T follicular helper cell (primary cell): ENCODE measurements at regions not wholly inside any gene's neighbourhood (a gene's known extent, or its start where the extent isn't known, plus 50 kb on each side); places are given as distances from the start of the nearest gene placed in this dataset.
A peak's percentile ranks its signal among the peaks of the same experiment; 100 is the strongest.
"Not testable (repeated sequence)": the region's sequence is repeated elsewhere in the genome, so short reads cannot be mapped to it uniquely, and the experiment has no call there.

Source experiments
- DNase-seq: peaks from one replicate; pipeline ENCODE4 v3.0.0-alpha.2; 2020; ENCODE audit warnings: low read depth

GRCh38 chr21:27769763-27770162, 802.9 kb upstream of the ADAMTS5 start:
- DNase-seq: no peak

DNA sequence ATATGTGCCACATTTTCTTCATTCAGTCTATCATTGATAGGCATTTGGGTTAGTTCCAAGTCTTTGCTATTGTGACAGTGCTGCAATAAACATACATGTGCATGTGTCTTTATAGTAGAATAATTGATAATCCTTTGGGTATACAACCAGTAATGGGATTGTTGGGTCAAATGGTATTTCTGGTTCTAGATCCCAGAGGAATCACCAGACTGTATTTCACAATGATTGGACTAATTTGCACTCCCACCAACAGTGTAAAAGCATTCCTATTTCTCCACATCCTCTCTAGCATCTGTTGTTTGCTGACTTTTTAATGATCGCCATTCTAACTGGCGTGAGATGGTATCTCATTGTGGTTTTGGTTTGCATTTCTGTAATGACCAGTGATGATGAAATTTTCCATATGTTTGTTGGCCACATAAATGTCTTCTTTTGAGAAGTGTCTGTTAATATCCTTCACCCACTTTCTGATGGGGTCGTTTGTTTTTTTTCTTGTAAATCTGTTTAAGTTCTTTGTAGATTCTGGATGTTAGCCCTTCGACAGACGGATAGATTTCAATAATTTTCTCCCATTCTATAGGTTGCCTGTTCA, 801.3 kb upstream of the ADAMTS5 start:
- not testable (repeated sequence) for DNase-seq

DNA sequence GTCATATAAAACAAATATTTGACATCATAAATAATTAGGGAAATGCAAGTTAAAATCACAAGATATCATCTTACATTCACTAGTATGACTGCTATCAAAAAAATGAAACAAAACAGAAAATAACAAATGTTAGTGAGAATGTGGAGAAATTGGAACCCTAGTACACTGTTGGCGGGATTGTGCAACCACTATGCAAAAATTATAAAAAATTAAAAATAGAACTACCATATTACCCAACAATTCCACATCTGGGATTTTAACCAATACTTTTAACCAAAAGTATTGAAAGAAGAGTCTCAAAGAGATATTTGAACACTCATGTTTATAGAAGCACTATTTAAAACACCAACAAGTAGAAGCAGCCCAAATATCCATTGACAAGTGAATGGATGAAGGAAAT, 797.2 kb upstream of the ADAMTS5 start:
- DNase-seq: no peak

- DNase-seq: no peak
Measured at GRCh38 chr21:27761623-27762022, 794.7 kb upstream of the ADAMTS5 start.

GRCh38 chr21:27759820-27760219, 792.9 kb upstream of the ADAMTS5 start:
- no peak for DNase-seq

- DNase-seq: no peak
Measured at GRCh38 chr21:27759091-27759659, 792.3 kb upstream of the ADAMTS5 start.

GRCh38 chr21:27756191-27756590, 789.3 kb upstream of the ADAMTS5 start:
- DNase-seq: no peak

DNA sequence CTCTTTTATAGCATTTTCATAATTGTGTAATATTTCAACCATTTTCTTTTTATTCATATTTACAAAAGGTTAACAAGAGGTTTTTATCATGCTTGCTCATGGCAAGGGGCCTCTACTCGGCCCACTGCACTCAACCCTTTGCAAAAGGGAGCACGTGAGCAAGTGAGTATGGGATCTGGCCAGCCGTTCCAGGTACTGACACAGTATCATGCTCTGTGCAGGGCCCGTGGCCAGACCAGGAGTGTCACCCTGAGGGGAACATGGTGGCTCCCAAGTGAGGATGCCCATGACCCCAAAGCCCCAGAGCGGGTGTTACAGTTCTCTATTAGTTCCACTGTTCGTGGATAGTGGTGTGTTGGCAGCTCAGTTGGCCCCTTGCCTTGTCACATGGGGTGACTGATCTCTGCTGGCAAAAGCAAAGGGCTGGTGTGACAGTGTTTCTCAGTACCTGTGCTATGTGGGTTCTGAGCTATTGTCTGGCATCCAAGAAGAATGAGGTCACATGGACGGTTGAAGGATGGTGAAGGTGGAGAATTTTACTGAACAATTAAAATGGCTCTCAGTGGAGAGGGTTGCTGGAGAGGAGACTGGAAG, 777.2 kb upstream of the ADAMTS5 start:
- no peak for DNase-seq

- no peak for DNase-seq
Measured at GRCh38 chr21:27741736-27742135, 774.8 kb upstream of the ADAMTS5 start.

GRCh38 chr21:27740084-27740483, 773.2 kb upstream of the ADAMTS5 start:
- DNase-seq: no peak

- no peak for DNase-seq
Measured at GRCh38 chr21:27739187-27739586, 772.3 kb upstream of the ADAMTS5 start.

GRCh38 chr21:27735699-27736098, 768.8 kb upstream of the ADAMTS5 start:
- no peak for DNase-seq

GRCh38 chr21:27734146-27734545, 767.3 kb upstream of the ADAMTS5 start:
- no peak for DNase-seq

GRCh38 chr21:27725916-27726315, 759.0 kb upstream of the ADAMTS5 start:
- no peak for DNase-seq

DNA sequence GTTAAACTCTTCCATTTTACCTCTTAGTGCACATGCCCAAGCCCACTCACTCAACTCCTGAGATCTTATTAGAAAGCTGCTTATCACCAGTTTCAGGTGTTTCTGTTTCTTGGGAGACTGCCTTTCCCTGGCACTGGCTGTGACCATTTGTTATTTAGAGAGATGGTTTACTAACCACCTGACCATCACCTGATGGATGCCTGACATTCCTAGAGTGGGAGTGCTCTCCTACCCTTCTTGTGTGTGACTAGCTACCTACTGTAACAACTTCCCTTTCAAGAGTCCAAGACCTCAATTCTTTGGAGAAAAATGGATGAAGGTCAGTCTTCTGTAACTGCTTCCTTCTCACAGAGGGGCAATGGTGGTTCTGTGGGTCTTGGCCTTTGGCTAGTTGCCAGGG, 755.2 kb upstream of the ADAMTS5 start:
- no peak for DNase-seq

- DNase-seq: no peak
Measured at GRCh38 chr21:27721675-27722074, 754.8 kb upstream of the ADAMTS5 start.

DNA sequence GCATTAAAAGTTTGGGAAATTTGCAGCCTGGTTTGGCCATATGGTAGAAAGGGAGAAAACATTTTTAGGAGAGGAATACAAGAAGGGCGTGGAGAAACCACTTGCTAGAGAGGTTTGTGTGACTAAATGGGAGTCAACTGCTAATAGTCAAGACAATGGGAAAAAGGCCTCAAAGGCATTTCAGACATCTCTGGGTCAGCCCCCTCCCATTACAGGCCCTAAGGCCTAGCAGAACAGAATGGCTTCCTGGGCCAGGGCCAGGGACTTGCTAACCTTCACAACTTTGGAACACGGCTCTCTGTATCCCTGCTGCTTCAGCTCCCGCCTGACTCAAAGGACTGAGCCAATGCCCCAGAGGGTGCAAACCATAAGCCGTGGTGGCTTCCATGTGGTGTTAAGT, 752.3 kb upstream of the ADAMTS5 start:
- no peak for DNase-seq

GRCh38 chr21:27715131-27715530, 748.2 kb upstream of the ADAMTS5 start:
- DNase-seq: no peak

- no peak for DNase-seq
Measured at GRCh38 chr21:27713154-27714109, 746.5 kb upstream of the ADAMTS5 start.

DNA sequence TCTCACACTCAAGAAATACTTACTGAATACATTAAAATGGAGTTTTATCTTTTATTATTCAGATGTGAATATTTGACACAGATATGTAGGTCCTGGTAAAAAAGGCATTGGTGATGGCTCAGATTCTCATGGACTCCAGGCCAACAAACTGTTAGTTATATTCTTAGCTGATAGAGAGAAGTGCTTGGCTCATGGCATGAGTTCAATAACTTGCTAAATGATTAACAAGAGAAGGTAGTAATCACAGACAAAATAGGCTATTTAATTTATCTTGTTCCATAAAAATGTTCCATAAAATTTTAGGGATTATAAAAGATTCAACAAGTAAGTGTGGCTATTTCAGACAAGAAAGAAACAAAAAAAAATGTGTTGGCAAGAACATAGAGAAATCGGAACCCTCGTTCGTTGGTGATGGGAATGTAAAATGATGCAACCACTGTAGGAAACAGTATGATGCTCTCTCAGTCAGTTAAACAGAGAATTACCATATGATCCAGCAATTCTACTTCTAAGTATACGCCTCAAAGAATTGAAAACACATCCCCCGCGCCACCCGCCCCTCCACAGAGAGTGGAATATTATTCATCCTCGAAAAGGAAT, 737.8 kb upstream of the ADAMTS5 start:
- no peak for DNase-seq

- DNase-seq: no peak
Measured at GRCh38 chr21:27703791-27704190, 736.9 kb upstream of the ADAMTS5 start.

DNA sequence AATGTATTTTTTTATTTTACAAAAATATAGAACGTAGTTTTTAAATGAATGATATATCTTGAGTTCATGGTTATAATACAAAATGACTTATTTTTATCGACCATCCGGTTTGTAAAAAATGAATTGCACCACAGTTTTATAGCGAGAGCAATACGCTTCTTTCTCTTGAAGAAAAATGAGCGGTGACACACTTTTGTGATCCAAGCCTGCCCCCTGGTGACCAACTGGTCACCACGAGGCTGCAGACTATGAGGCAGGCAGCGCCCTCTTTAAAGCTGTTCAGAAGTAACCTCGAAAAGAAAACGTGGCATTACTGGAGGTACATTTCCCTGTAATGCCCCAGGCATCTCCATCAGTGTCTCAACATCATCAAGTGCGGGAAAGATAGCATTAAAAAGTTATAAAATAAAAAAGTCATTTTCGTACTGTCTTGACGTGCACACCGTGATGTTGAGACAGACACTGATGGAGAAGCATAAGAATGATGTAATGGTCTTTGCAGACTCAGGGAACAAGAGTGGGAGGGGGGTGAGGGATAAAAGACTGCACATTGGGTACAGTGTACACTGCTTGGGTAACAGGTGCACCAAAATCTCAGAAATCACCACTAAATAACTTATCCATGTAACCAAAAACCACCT, 734.2 kb upstream of the ADAMTS5 start:
- DNase-seq: peak; percentile 22
